HepG2 (cell line): ENCODE measurements at regions not wholly inside any gene's neighbourhood (a gene's known extent, or its start where the extent isn't known, plus 50 kb on each side); places are given as distances from the start of the nearest gene placed in this dataset.

ENCODE experiments used
- ATAC-seq: fragments of 200-7000 bp; cut with Tn5 transposase; 3 replicates; pipeline ENCODE4 v1.9.1; 2020; ENCODE audit warnings: mild to moderate bottlenecking, moderate library complexity
- BruUV-seq: library from RNA; stranded (reverse); fragments of 400-500 nt; replicated peaks from 2 replicates; lab custom pipeline; 2021; lab: Mats Ljungman, UMichigan
- CTCF ChIA-PET: fragments of 300-600 bp; formaldehyde crosslinking; extraction: SDS; loops from one replicate; lab custom pipeline; 2021; ENCODE audit warnings: low total read pairs, inconsistent platforms, low intra/inter-chr PET ratio; lab: Yijun Ruan, JAX
- POLR2A ChIA-PET: fragments of 350-600 bp; sonication (Branson Sonifier 250); formaldehyde crosslinking; loops from one replicate; lab custom pipeline; 2020; ENCODE audit warnings: antibody characterized with exemption, inconsistent platforms; lab: Yijun Ruan, JAX
- DNase-seq: peaks from one replicate; pipeline ENCODE4 v3.0.0-alpha.2; 2015; ENCODE audit warnings: low spot score
- FAIRE-seq: peaks from 3 replicates; lab custom pipeline; 2011; peaks lifted over from hg19 to GRCh38; lab: Jason Lieb, UNC
- H2AFZ ChIP-seq: one replicate; pipeline ENCODE4 v1.6.1; 2011; ENCODE audit warnings: low read length, inconsistent platforms
- H3K27ac ChIP-seq: fragments of 300-600 bp; 3 replicates; pipeline ENCODE4 v1.8.0; 2011; ENCODE audit warnings: mixed run types, mild to moderate bottlenecking, mixed read lengths, low read length, inconsistent platforms; ENCODE audit not compliant: insufficient read depth; ENCODE audit errors: extremely low read length
- H3K27me3 ChIP-seq, 2 experiments: fragments of 200-600 bp in 1 of 2; 2 replicates in 1 of 2; 3 replicates in 1 of 2; pipeline versions ENCODE4 v1.6.0 to v1.8.0; 2011; ENCODE audit warnings: low read length in 2 of 2, mild to moderate bottlenecking in 2 of 2, moderate library complexity in 2 of 2, inconsistent platforms in 1 of 2; ENCODE audit not compliant: insufficient read depth in 2 of 2, control insufficient read depth in 1 of 2
- H3K36me3 ChIP-seq, 2 experiments: fragments of 200-600 bp in 1 of 2; replicated peaks in 1 of 2; 2 replicates in 1 of 2; 3 replicates in 1 of 2; pipeline versions ENCODE4 v1.5.1 to v1.8.0; 2011; ENCODE audit warnings: low read length in 2 of 2, inconsistent platforms in 1 of 2; ENCODE audit not compliant: insufficient read depth in 2 of 2, control insufficient read depth in 1 of 2
- H3K4me1 ChIP-seq: 2 replicates; pipeline ENCODE4 v1.5.1; 2012; ENCODE audit warnings: low read length, inconsistent platforms; ENCODE audit not compliant: insufficient read depth
- H3K4me2 ChIP-seq: 2 replicates; pipeline ENCODE4 v1.6.0; 2011; ENCODE audit warnings: low read depth, low read length, inconsistent platforms
- H3K4me3 ChIP-seq, 3 experiments: fragments of 200-600 bp in 1 of 3; sonication (generic), shearing (Covaris generic) in 1 of 3; replicated peaks in 1 of 3; 2 replicates each; pipeline ENCODE4 v1.5.1; 2011 to 2016; ENCODE audit warnings: low read length in 3 of 3, inconsistent platforms in 2 of 3, low read depth in 2 of 3, mild to moderate bottlenecking in 2 of 3, control low read depth in 1 of 3, mixed read lengths in 1 of 3; ENCODE audit not compliant: insufficient read depth in 1 of 3
- H3K79me2 ChIP-seq: one replicate; pipeline ENCODE4 v1.6.1; 2011; ENCODE audit warnings: low read length, inconsistent platforms; ENCODE audit not compliant: insufficient read depth
- H3K9ac ChIP-seq: 2 replicates; pipeline ENCODE4 v1.6.0; 2011; ENCODE audit warnings: mild to moderate bottlenecking, low read depth, low read length, inconsistent platforms; ENCODE audit not compliant: insufficient read depth
- H3K9me3 ChIP-seq: 2 replicates; pipeline ENCODE4 v1.5.1; 2012; ENCODE audit warnings: mild to moderate bottlenecking, low read length
- H4K20me1 ChIP-seq: 2 replicates; pipeline ENCODE4 v1.6.0; 2011; ENCODE audit warnings: inconsistent platforms, mild to moderate bottlenecking, low read length, moderate library complexity; ENCODE audit not compliant: insufficient read depth
- HNRNPL ChIP-seq: fragments of 200-400 bp; formaldehyde crosslinking; IDR thresholded peaks from 2 replicates; pipeline ENCODE4 v1.6.1; 2017; ENCODE audit warnings: mild to moderate bottlenecking, low read depth, low read length
- HOXA9 ChIP-seq: sonication (generic); formaldehyde crosslinking; IDR thresholded peaks from 2 replicates; pipeline ENCODE4 v1.8.1; 2022; ENCODE audit warnings: missing genetic modification reagents, mild to moderate bottlenecking, moderate library complexity, borderline replicate concordance
- JARID2 ChIP-seq: sonication (generic); formaldehyde crosslinking; IDR thresholded peaks from 2 replicates; pipeline ENCODE4 v1.8.1; 2023; ENCODE audit warnings: missing genetic modification reagents, inconsistent platforms; ENCODE audit not compliant: insufficient replicate concordance
- TGIF2 ChIP-seq: IDR thresholded peaks from 2 replicates; pipeline ENCODE4 v1.6.1; 2016; ENCODE audit warnings: control low read depth, missing compliant biosample characterization
- TOPORS ChIP-seq: sonication (generic); formaldehyde crosslinking; IDR thresholded peaks from 2 replicates; pipeline ENCODE4 v1.8.0; 2023; ENCODE audit warnings: mild to moderate bottlenecking, missing genetic modification reagents
- ZBTB21 ChIP-seq: sonication (generic); formaldehyde crosslinking; IDR thresholded peaks from 2 replicates; pipeline ENCODE4 v1.4.0; 2020; ENCODE audit warnings: missing genetic modification reagents
- ZC3H13 ChIP-seq: sonication (generic); formaldehyde crosslinking; IDR thresholded peaks from 2 replicates; pipeline ENCODE4 v1.8.1; 2023; ENCODE audit warnings: mild to moderate bottlenecking, missing genetic modification reagents, moderate library complexity
- ZNF251 ChIP-seq: sonication (generic); formaldehyde crosslinking; IDR thresholded peaks from 2 replicates; pipeline ENCODE4 v1.9.0; 2021; ENCODE audit warnings: mild to moderate bottlenecking, missing genetic modification reagents
- ZNF720 ChIP-seq: sonication (generic); formaldehyde crosslinking; IDR thresholded peaks from 2 replicates; pipeline ENCODE4 v1.4.0; 2020; ENCODE audit warnings: missing genetic modification reagents
- ZNF777 ChIP-seq: sonication (generic); formaldehyde crosslinking; IDR thresholded peaks from 2 replicates; pipeline ENCODE4 v1.4.0; 2020; ENCODE audit warnings: missing genetic modification reagents
- ZNF841 ChIP-seq: sonication (generic); formaldehyde crosslinking; IDR thresholded peaks from 2 replicates; pipeline ENCODE4 v1.8.1; 2023; ENCODE audit warnings: missing genetic modification reagents, borderline replicate concordance
- ZSCAN22 ChIP-seq: sonication (generic); formaldehyde crosslinking; IDR thresholded peaks from 2 replicates; pipeline ENCODE4 v1.4.0; 2020; ENCODE audit warnings: mild to moderate bottlenecking, missing genetic modification reagents
- WGBS: methylation state at CpG from one replicate; pipeline ENCODE4 v1.1.6; 2017; ENCODE audit warnings: low lambda C conversion rate; 5-methylcytosine and 5-hydroxymethylcytosine counted together
- in situ Hi-C: cut with HindIII; loops from 2 replicates; pipeline ENCODE4 v1.10.0; 2017; ENCODE audit warnings: low pct_unique_long_range_greater_than_20kb; ENCODE audit not compliant: extremely low pct_ligation_motif_present
- intact Hi-C: fragments of 100-400 bp; cut with micrococcal nuclease; formaldehyde crosslinking; loops from one replicate; pipeline ENCODE4 v1.10.0; 2022; ENCODE audit not compliant: unreplicated experiment
- TF ChIP-seq, protein P1 (sequence below): sonication (generic); formaldehyde crosslinking; IDR thresholded peaks from 2 replicates; pipeline ENCODE4 v1.4.0; 2020; ENCODE audit warnings: missing genetic modification reagents
- TF ChIP-seq, protein P2 (sequence below): sonication (generic); formaldehyde crosslinking; IDR thresholded peaks from 2 replicates; pipeline ENCODE4 v1.8.0; 2022; ENCODE audit warnings: mild to moderate bottlenecking, missing genetic modification reagents
- TF ChIP-seq, protein P3 (sequence below): sonication (generic); formaldehyde crosslinking; IDR thresholded peaks from 2 replicates; pipeline ENCODE4 v1.4.0; 2020; ENCODE audit warnings: low read depth, missing genetic modification reagents
- TF ChIP-seq, protein P4 (sequence below): IDR thresholded peaks from 2 replicates; pipeline ENCODE4 v1.6.1; 2012; ENCODE audit warnings: low read length, improper control_type of control experiment

DNA sequence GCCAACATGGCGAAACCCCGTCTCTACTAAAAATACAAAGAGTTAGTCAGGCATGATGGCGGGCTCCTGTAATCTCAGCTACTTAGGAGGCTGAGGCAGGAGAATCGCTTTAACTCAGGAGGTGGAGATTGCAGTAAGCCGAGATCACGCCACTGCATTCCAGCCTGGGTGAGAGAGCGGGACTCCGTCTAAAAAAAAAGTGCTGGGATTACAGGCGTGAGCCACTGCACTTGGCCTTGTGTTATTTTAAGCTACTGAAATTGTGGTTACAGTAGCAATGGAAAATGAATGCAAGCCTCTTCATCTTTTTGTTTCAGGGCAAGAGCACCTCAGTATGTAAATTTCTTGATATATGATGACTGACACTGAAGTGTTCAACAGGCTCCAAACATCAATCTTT, 106.4 kb upstream of the IMMP2L start (continued):
- TF ChIP-seq, protein P1, sequence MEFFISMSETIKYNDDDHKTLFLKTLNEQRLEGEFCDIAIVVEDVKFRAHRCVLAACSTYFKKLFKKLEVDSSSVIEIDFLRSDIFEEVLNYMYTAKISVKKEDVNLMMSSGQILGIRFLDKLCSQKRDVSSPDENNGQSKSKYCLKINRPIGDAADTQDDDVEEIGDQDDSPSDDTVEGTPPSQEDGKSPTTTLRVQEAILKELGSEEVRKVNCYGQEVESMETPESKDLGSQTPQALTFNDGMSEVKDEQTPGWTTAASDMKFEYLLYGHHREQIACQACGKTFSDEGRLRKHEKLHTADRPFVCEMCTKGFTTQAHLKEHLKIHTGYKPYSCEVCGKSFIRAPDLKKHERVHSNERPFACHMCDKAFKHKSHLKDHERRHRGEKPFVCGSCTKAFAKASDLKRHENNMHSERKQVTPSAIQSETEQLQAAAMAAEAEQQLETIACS (CRISPR knock-in tag) = no peak
- TF ChIP-seq, protein P2, sequence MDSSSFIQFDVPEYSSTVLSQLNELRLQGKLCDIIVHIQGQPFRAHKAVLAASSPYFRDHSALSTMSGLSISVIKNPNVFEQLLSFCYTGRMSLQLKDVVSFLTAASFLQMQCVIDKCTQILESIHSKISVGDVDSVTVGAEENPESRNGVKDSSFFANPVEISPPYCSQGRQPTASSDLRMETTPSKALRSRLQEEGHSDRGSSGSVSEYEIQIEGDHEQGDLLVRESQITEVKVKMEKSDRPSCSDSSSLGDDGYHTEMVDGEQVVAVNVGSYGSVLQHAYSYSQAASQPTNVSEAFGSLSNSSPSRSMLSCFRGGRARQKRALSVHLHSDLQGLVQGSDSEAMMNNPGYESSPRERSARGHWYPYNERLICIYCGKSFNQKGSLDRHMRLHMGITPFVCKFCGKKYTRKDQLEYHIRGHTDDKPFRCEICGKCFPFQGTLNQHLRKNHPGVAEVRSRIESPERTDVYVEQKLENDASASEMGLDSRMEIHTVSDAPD (CRISPR knock-in tag) = no peak
- TF ChIP-seq TOPORS (CRISPR knock-in tag) = no peak
- TF ChIP-seq HNRNPL = no peak
- no peak for TF ChIP-seq JARID2

DNA sequence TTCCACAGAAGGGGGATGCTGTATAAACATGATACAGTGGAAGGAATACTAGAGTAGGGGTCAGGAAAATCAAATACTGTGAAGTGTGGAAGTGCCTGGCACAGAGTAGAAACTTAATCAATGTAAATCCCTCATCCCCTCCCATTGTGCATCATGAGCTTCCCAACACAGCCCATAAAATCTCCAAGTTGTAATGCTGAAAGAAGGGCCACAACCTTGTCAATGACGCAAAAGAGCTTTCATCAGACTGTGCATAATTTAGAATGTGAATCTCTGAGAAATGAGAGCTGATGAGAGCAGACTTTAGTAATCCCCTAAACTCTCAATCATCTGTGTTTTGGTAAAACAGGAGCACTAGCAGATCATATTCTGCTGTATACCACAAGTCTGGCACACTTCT, 105.2 kb upstream of the IMMP2L start:
- FAIRE-seq = no peak
- intact Hi-C loops = no loop called here
- no peak for ATAC-seq
- no peak for DNase-seq
- CTCF ChIA-PET = no interaction called here
- Histone ChIP-seq H3K27ac (no peak overlapping the region), H3K4me3 (no peak overlapping the region), H3K36me3 (no peaks in the 10 kb centered on the region), H3K79me2 (no peaks in the 10 kb centered on the region), H2AFZ (no peak overlapping the region), H3K4me1 (no peaks in the 10 kb centered on the region), H3K4me2 (no peak overlapping the region), H3K9me3 (no peaks in the 10 kb centered on the region), H4K20me1 (no peaks in the 10 kb centered on the region), H3K27me3 (peaks cover 0 to 7% of the 10 kb centered on the region in 2 experiments; a peak in 1 of 5 replicates), H3K9ac (no peak overlapping the region)
- in situ Hi-C loops = no loop called here
- no TSS peak for BruUV-seq
- POLR2A ChIA-PET = no interaction called here
- WGBS = 0% methylated on average over 1 of the region's 1 CpG
- TF ChIP-seq ZC3H13 (CRISPR knock-in tag) = no peak
- no peak for TF ChIP-seq ZNF720 (CRISPR knock-in tag)
- TF ChIP-seq HOXA9 (CRISPR knock-in tag) = no peak
- TF ChIP-seq TGIF2 (CRISPR knock-in tag) = no peak
- TF ChIP-seq ZSCAN22 (CRISPR knock-in tag) = no peak
- TF ChIP-seq, protein P3, sequence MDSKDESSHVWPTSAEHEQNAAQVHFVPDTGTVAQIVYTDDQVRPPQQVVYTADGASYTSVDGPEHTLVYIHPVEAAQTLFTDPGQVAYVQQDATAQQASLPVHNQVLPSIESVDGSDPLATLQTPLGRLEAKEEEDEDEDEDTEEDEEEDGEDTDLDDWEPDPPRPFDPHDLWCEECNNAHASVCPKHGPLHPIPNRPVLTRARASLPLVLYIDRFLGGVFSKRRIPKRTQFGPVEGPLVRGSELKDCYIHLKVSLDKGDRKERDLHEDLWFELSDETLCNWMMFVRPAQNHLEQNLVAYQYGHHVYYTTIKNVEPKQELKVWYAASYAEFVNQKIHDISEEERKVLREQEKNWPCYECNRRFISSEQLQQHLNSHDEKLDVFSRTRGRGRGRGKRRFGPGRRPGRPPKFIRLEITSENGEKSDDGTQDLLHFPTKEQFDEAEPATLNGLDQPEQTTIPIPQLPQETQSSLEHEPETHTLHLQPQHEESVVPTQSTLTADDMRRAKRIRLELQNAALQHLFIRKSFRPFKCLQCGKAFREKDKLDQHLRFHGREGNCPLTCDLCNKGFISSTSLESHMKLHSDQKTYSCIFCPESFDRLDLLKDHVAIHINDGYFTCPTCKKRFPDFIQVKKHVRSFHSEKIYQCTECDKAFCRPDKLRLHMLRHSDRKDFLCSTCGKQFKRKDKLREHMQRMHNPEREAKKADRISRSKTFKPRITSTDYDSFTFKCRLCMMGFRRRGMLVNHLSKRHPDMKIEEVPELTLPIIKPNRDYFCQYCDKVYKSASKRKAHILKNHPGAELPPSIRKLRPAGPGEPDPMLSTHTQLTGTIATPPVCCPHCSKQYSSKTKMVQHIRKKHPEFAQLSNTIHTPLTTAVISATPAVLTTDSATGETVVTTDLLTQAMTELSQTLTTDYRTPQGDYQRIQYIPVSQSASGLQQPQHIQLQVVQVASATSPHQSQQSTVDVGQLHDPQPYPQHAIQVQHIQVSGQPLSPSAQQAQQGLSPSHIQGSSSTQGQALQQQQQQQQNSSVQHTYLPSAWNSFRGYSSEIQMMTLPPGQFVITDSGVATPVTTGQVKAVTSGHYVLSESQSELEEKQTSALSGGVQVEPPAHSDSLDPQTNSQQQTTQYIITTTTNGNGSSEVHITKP (CRISPR knock-in tag) = no peak
- no peak for TF ChIP-seq ZNF777 (CRISPR knock-in tag)
- TF ChIP-seq ZNF251 = no peak
- TF ChIP-seq ZBTB21 (CRISPR knock-in tag) = no peak
- no peak for TF ChIP-seq ZNF841
- TF ChIP-seq, protein P4, sequence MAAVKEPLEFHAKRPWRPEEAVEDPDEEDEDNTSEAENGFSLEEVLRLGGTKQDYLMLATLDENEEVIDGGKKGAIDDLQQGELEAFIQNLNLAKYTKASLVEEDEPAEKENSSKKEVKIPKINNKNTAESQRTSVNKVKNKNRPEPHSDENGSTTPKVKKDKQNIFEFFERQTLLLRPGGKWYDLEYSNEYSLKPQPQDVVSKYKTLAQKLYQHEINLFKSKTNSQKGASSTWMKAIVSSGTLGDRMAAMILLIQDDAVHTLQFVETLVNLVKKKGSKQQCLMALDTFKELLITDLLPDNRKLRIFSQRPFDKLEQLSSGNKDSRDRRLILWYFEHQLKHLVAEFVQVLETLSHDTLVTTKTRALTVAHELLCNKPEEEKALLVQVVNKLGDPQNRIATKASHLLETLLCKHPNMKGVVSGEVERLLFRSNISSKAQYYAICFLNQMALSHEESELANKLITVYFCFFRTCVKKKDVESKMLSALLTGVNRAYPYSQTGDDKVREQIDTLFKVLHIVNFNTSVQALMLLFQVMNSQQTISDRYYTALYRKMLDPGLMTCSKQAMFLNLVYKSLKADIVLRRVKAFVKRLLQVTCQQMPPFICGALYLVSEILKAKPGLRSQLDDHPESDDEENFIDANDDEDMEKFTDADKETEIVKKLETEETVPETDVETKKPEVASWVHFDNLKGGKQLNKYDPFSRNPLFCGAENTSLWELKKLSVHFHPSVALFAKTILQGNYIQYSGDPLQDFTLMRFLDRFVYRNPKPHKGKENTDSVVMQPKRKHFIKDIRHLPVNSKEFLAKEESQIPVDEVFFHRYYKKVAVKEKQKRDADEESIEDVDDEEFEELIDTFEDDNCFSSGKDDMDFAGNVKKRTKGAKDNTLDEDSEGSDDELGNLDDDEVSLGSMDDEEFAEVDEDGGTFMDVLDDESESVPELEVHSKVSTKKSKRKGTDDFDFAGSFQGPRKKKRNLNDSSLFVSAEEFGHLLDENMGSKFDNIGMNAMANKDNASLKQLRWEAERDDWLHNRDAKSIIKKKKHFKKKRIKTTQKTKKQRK = no peak
